Muscle of leg (tissue), 3 donors: ENCODE measurements at regions not wholly inside any gene's neighbourhood (a gene's known extent, or its start where the extent isn't known, plus 50 kb on each side); places are given as distances from the start of the nearest gene placed in this dataset.
A peak's percentile ranks its signal among the peaks of the same experiment; 100 is the strongest.

Experiments
- DNase-seq: peaks from one replicate; pipeline ENCODE4 v3.0.0; 2013
- H3K27ac ChIP-seq: one replicate; pipeline ENCODE4 v1.5.1; 2013; ENCODE audit warnings: mild to moderate bottlenecking, low read length, control low read depth
- H3K27me3 ChIP-seq: one replicate; pipeline ENCODE4 v1.6.1; 2013; ENCODE audit warnings: low read length; ENCODE audit not compliant: control insufficient read depth, insufficient read depth
- H3K36me3 ChIP-seq: one replicate; pipeline ENCODE4 v1.6.1; 2013; ENCODE audit warnings: low read length; ENCODE audit not compliant: control insufficient read depth, insufficient read depth
- H3K4me1 ChIP-seq: one replicate; pipeline ENCODE4 v1.6.1; 2013; ENCODE audit warnings: low read length; ENCODE audit not compliant: control insufficient read depth, insufficient read depth
- H3K4me3 ChIP-seq: one replicate; pipeline ENCODE4 v1.5.1; 2013; ENCODE audit warnings: low read length, control low read depth
- H3K9me3 ChIP-seq: replicated peaks from 2 replicates; pipeline ENCODE4 v1.6.1; 2013; ENCODE audit warnings: low read depth, low read length; ENCODE audit not compliant: control insufficient read depth
- WGBS: methylation state at CpG from one replicate; pipeline ENCODE4 v1.1.5; 2013; ENCODE audit warnings: missing lambda C conversion rate; ENCODE audit not compliant: insufficient coverage; 5-methylcytosine and 5-hydroxymethylcytosine counted together

DNA sequence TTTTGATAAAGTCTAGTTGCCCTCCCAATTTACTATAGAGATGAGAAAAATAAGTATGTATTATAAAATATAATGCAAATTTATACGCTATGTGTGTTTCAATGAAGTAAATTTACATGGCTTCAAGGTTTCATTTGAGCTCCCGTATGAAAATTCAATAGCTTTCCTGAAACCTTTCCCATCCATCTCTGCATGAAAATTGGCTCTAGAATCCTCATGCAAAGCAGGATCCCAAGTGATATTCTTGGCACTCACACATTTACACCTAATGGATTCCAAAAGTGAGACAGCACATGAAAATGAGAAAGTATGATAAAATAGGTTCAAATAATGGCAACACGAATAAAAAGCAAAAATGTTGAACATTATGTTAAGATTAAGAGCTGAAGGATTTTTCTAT lies 1595.8 kb upstream of the SEL1L start:
- Histone ChIP-seq H3K27ac (no peak overlapping the region), H3K36me3 (no peaks in the 10 kb centered on the region), H3K4me1 (no peaks in the 10 kb centered on the region), H3K4me3 (no peak overlapping the region), H3K9me3 (no peaks in the 10 kb centered on the region), H3K27me3 (no peaks in the 10 kb centered on the region)
- DNase-seq, result no peak
- no CpG with 5 or more reads among the region's 3 CpGs for WGBS

DNA sequence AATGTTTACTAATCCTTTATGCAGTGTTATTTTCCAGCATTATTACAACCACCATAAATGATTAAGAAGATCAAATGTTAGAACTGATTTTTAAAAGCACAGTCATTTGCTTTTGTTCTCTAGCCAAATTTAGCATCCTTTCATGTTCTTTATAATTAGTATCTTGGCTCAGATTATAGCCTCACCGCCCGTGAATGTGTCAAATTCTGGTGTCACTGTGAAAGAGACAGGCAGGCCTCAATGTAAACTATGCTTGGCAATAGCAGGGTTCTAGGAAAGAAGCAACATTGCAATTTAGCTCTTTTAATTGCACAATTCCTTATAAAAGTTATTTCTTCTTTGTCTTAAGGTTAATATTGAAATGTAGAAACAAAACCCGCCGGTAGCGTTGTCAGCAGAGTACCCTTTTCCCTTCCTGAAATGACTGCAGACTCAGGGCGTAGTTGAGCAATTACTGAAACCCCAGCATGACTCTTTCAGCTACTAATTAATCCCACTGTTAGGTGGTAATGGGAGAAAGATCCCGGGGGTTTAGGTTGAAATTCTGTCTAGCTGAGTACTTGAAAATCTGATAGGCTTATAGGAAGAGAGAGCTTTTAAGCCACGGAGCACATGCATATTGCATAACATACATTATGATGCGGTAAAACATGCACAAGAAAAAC lies 1600.5 kb upstream of the SEL1L start:
- DNase-seq, result no peak
- WGBS, result no CpG with 5 or more reads among the region's 9 CpGs

DNA sequence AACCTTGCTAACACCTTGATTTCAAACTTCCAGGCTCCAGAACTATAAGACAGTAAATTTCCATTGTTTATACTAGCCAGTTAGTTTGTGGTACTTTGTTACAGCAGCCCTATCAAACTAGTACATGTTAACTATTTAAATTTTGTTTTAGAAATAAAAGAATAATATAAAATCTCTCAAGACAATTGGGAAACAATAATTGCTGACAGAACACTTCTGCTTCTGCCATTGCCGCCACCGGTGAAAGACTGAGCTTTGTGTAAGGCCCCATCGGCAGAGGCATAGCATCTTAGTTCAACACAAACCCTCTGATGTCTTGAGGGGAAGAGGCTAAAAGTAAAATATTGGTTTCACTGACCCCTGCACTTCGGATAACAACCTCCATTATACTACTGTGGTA lies 1607.1 kb upstream of the SEL1L start:
- no CpG with 5 or more reads among the region's 4 CpGs for WGBS

More for the DNA sequence above, 1600.5 kb upstream of the SEL1L start:
- no peak overlapping the region for H3K4me3 ChIP-seq
- no peaks in the 10 kb centered on the region for H3K27me3 ChIP-seq
- H3K4me1 ChIP-seq, result no peaks in the 10 kb centered on the region
- no peak overlapping the region for H3K27ac ChIP-seq
- no peaks in the 10 kb centered on the region for H3K36me3 ChIP-seq
- H3K9me3 ChIP-seq, result no peaks in the 10 kb centered on the region

DNA sequence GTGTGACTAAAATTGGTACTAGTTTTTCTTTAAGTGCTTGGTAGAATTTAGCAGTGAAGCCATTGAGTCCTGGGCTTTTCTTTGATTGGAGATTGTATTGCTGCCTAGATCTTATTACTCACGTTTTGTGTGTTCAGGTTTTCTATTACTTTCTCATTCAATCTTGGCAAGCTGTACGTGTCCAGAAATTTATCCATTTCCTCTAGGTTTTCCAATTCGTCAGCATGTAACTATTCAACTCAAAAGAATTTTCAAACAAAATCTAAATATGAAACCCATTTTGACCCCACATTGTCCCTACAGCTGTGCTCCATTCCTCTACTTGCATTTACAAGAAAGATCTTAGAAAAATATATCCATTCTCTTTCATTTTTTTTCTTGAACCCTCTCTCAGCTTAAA lies 1613.4 kb upstream of the SEL1L start:
- no peak for DNase-seq
- WGBS, result 83% methylated on average over 1 of the region's 3 CpGs

More for the DNA sequence above, 1607.1 kb upstream of the SEL1L start:
- no peaks in the 10 kb centered on the region for H3K27me3 ChIP-seq
- DNase-seq, result no peak
- no peaks in the 10 kb centered on the region for H3K36me3 ChIP-seq
- no peaks in the 10 kb centered on the region for H3K9me3 ChIP-seq
- no peak overlapping the region for H3K27ac ChIP-seq
- H3K4me3 ChIP-seq, result no peak overlapping the region
- H3K4me1 ChIP-seq, result no peaks in the 10 kb centered on the region

DNA sequence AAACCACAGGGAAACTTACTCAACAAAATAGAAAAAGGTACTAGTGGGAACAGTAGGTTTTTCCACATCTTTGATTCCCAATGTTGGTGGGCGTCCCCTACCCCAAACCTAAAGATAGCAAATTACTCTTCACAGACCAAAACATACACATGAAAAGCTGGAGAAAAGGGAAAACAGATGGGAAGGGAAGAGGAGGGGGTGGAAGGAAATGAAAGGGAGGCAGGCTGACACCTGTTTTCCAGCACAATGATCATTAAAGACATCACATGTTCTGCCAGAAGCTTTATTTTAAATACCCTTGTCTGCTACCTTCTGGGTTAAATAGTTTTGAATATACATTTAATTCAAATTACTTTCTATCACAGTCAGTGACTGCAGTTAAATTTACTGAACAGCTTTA lies 1617.9 kb upstream of the SEL1L start:
- DNase-seq, result no peak
- no peaks in the 10 kb centered on the region for H3K4me1 ChIP-seq

More for the DNA sequence above, 1613.4 kb upstream of the SEL1L start:
- Histone ChIP-seq H3K27me3 (no peaks in the 10 kb centered on the region), H3K4me1 (no peaks in the 10 kb centered on the region), H3K36me3 (no peaks in the 10 kb centered on the region), H3K4me3 (no peak overlapping the region), H3K9me3 (no peaks in the 10 kb centered on the region), H3K27ac (no peak overlapping the region)

DNA sequence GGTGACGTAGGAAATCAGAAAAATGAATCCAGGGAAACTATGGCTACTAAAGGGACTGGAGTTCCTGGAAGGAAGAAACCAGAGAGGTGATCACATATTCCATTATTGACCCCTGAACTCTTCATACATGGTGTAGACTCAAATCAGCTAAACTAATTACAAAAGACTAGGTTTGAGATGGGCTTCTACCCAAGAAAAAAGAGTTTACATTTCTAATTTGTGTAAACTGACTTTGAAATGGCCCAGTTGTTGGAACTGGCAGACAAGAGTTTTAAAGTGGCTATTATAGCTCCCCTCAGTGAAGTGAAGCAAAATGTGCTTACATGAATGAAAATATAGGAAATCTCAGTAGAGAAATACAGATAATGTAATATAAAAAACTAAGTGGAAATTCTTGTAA lies 1619.4 kb upstream of the SEL1L start:
- Histone ChIP-seq H3K27me3 (no peaks in the 10 kb centered on the region), H3K4me1 (no peaks in the 10 kb centered on the region), H3K27ac (no peak overlapping the region), H3K9me3 (no peaks in the 10 kb centered on the region), H3K4me3 (no peak overlapping the region), H3K36me3 (no peaks in the 10 kb centered on the region)
- WGBS, result 60% methylated on average over 1 of the region's 1 CpG
- no peak for DNase-seq

More for the DNA sequence above, 1617.9 kb upstream of the SEL1L start:
- Histone ChIP-seq H3K9me3 (no peaks in the 10 kb centered on the region), H3K27me3 (no peaks in the 10 kb centered on the region), H3K27ac (no peak overlapping the region), H3K4me3 (no peak overlapping the region), H3K36me3 (no peaks in the 10 kb centered on the region)
- WGBS, result no CpG with 5 or more reads among the region's 1 CpG

DNA sequence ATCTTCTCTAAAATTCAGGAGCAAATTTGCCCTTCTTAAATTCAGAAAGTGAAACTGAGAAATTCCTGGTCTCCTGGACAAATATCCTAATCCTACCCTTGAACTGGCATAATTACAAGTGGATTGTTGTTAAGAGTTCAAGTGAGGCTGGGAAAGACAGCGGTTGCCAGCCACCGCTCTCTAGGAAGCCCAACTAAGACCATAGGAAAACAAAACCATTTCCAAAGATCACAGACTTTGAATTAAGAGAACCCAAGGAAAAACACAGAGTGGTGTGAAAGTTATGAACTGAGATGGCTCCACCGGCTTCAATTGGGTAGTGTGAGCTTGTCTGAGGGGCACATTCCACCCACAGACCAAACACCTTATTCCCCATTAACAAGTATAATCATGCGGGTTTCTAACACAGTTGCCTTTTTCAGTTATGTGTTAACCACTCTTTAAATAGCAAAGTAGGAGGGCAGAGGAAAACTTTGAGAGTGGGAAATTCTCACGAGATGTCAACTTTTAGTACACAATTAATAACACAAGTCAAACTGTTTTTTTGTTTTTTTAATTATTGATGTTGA lies 1628.8 kb upstream of the SEL1L start:
- no peaks in the 10 kb centered on the region for H3K9me3 ChIP-seq
- H3K36me3 ChIP-seq, result no peaks in the 10 kb centered on the region
- H3K27ac ChIP-seq, result no peak overlapping the region
- no peak overlapping the region for H3K4me3 ChIP-seq
- H3K4me1 ChIP-seq, result no peaks in the 10 kb centered on the region
- no peak for DNase-seq
- WGBS, result no CpG with 5 or more reads among the region's 5 CpGs
- H3K27me3 ChIP-seq, result no peaks in the 10 kb centered on the region

DNA sequence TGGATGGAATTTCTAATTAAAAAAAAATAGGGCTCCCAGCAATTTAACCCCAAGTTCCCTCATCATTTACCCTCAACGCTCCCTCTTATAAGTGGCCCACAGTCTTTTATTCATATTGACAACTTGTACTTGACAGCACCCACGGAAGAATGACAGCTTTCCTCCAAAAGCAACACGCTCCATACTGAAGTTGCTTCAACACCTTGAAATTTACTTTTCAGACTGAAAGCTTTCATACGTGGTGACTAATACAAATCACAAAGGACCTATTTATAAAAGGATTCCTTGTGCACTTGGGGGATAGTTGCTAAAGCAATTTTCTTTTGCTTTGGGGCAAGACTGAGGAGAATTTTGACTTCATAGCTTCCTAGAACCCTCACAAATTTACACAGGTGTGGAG lies 1629.4 kb upstream of the SEL1L start:
- 80% methylated on average over 1 of the region's 4 CpGs for WGBS
- Histone ChIP-seq H3K4me3 (no peak overlapping the region), H3K36me3 (no peaks in the 10 kb centered on the region), H3K4me1 (no peaks in the 10 kb centered on the region), H3K27me3 (no peaks in the 10 kb centered on the region), H3K27ac (no peak overlapping the region), H3K9me3 (no peaks in the 10 kb centered on the region)
- no peak for DNase-seq

DNA sequence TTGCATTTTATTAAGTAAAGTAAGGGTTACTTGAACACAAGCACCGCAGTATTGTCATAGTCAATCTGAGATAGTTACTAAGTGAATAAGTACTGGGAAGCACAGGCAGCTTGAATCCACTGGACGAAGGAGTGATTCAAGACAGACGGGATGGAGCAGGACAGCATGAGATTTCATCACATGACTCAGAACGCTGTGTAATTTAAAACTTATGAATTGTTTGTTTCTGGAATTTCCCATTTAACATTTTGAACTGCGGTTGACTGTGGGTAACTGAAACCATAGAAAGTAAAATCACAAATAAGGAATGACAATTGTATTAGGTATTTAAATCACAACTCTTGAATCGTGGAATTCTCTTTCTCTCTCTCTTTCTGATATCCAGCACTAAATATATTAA lies 1630.4 kb upstream of the SEL1L start:
- Histone ChIP-seq H3K27me3 (no peaks in the 10 kb centered on the region), H3K9me3 (no peaks in the 10 kb centered on the region), H3K4me3 (no peak overlapping the region), H3K36me3 (no peaks in the 10 kb centered on the region), H3K27ac (no peak overlapping the region), H3K4me1 (no peaks in the 10 kb centered on the region)
- WGBS, result 45% methylated on average over 2 of the region's 6 CpGs
- peak; percentile 33 for DNase-seq

DNA sequence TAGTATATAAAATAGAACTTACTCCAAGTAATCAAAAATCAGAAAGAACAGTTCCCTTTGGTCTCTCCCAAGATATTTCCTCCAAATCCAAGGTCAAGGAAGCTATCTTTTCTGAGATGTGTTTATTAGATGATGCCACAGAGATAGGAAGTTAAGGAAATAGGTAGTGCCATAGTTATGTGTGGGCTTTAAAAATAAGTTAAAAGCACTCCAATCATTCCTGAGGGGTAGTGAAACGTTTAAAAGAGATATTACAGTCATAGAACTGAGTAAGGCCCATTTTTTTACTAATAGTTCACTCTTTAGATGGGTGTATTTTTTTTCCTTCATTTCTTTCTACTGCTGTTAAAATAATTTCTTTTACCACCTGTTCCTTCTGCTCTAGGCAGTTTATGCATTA lies 1630.9 kb upstream of the SEL1L start:
- H3K4me1 ChIP-seq, result no peaks in the 10 kb centered on the region
- no peaks in the 10 kb centered on the region for H3K9me3 ChIP-seq
- DNase-seq, result no peak
- no peaks in the 10 kb centered on the region for H3K36me3 ChIP-seq
- no peaks in the 10 kb centered on the region for H3K27me3 ChIP-seq
- H3K27ac ChIP-seq, result no peak overlapping the region
- no peak overlapping the region for H3K4me3 ChIP-seq
- WGBS, result no CpG with 5 or more reads among the region's 1 CpG

DNA sequence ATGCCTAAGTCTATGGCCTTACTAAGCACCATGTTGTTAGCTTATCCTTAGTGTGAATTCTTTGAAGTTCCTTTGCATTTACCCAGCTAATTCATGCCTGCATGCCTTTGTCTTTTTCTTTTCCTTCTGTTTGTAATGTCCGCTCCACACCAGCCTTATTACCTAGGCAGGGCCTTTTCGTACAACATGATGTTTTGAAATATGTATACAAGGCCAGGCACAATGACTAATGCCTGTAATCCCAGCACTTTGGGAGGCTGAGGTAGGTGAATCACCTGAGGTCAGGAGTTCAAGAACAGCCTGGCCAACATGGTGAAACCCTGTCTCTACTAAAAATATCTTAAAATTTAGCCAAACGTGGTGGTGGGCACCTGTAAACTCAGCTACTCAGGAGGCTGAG lies 1636.5 kb upstream of the SEL1L start:
- WGBS, result 64% methylated on average over 1 of the region's 3 CpGs

More for the DNA sequence above, 1636.5 kb upstream of the SEL1L start:
- H3K27me3 ChIP-seq, result no peaks in the 10 kb centered on the region
- no peak for DNase-seq
- no peaks in the 10 kb centered on the region for H3K36me3 ChIP-seq
- no peak overlapping the region for H3K4me3 ChIP-seq
- H3K27ac ChIP-seq, result no peak overlapping the region
- H3K9me3 ChIP-seq, result no peaks in the 10 kb centered on the region
- H3K4me1 ChIP-seq, result no peaks in the 10 kb centered on the region
